ENCODE measurements at regions not wholly inside any gene's neighbourhood (a gene's known extent, or its start where the extent isn't known, plus 50 kb on each side); places are given as distances from the start of the nearest gene placed in this dataset.

DNA sequence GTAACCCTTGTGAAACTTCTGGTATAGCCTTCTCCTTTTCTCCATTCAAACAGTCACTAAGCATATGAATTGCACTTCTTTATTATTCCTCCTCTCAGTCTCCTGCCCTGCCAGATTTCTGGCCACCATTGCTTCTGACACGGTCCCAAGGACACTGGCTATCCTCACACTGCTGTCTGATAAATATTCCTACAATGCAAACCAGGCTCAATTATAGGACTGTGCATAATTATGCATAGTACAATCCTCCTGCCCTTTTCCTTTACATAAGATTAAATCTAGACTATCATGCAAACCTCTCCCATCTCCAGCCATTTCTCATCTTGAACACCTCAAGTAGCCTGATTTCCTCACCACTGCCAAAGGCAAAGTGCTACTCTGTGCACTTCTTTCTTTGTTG lies 704.3 kb upstream of the ADAMTS5 start:
- ChIA-PET CTCF (no interaction called here), POLR2A (ENCODE audit: low non-redundant PET) (no interaction called here)
- no TSS peak for BruUV-seq (replicated peaks)
- H3K4me3 ChIP-seq (ENCODE audit: low read depth, low read length, poor library complexity, severe bottlenecking) = no peak overlapping the region
- no peaks in the 10 kb centered on the region for H3K4me1 ChIP-seq (ENCODE audit: insufficient read depth, low read length, poor library complexity, severe bottlenecking)
- no peak for DNase-seq (ENCODE audit: low spot score)
- no peak for TF ChIP-seq EZH2 (IDR thresholded peaks at IDR 0.05; ENCODE audit: borderline replicate concordance, low read depth, low read length, poor library complexity, severe bottlenecking)
- TF ChIP-seq, protein P1, sequence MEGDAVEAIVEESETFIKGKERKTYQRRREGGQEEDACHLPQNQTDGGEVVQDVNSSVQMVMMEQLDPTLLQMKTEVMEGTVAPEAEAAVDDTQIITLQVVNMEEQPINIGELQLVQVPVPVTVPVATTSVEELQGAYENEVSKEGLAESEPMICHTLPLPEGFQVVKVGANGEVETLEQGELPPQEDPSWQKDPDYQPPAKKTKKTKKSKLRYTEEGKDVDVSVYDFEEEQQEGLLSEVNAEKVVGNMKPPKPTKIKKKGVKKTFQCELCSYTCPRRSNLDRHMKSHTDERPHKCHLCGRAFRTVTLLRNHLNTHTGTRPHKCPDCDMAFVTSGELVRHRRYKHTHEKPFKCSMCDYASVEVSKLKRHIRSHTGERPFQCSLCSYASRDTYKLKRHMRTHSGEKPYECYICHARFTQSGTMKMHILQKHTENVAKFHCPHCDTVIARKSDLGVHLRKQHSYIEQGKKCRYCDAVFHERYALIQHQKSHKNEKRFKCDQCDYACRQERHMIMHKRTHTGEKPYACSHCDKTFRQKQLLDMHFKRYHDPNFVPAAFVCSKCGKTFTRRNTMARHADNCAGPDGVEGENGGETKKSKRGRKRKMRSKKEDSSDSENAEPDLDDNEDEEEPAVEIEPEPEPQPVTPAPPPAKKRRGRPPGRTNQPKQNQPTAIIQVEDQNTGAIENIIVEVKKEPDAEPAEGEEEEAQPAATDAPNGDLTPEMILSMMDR (conservative IDR thresholded peaks at IDR 0.05; ENCODE audit: low read depth, low read length) = no peak
- no peaks in the 10 kb centered on the region for H3K27me3 ChIP-seq (replicated peaks; ENCODE audit: insufficient read depth, low read depth, low read length, poor library complexity)
- H3K27ac ChIP-seq (ENCODE audit: low read depth, low read length, poor library complexity, severe bottlenecking) = no peak overlapping the region
- no peaks in the 10 kb centered on the region for H3K9me3 ChIP-seq (ENCODE audit: low read depth, low read length, poor library complexity, severe bottlenecking)
- intact Hi-C loops (cut with micrococcal nuclease; ENCODE audit: unreplicated experiment) = no loop called here
- H3K36me3 ChIP-seq (ENCODE audit: insufficient read depth, low read length, poor library complexity, severe bottlenecking) = no peaks in the 10 kb centered on the region

DNA sequence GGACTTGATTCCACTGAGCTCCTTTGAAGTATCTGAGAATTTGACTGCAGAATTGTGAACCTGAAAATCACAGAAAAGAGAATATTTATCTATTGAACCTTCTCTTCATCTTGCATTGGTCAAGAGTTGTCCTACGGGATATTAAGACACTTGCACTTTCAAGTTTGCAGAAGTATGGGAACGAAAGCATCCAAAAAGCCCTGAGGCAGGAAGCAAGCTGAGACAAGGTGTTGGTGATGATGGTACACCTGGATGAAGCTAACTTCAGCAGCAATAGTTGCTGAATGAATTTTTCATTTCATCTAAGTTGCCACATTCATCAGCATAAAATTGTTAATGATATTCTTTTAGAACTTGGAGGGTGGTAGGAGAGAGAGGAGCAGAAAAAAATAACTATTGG lies 686.6 kb upstream of the ADAMTS5 start:
- Histone ChIP-seq H3K27ac (ENCODE audit: low read depth, low read length, poor library complexity, severe bottlenecking) (no peak overlapping the region), H3K4me1 (ENCODE audit: insufficient read depth, low read length, poor library complexity, severe bottlenecking) (no peaks in the 10 kb centered on the region), H3K36me3 (ENCODE audit: insufficient read depth, low read length, poor library complexity, severe bottlenecking) (no peaks in the 10 kb centered on the region), H3K27me3 (replicated peaks; ENCODE audit: insufficient read depth, low read depth, low read length, poor library complexity) (no peaks in the 10 kb centered on the region), H3K4me3 (ENCODE audit: low read depth, low read length, poor library complexity, severe bottlenecking) (no peak overlapping the region), H3K9me3 (ENCODE audit: low read depth, low read length, poor library complexity, severe bottlenecking) (peaks cover 4% of the 10 kb centered on the region)
- no TSS peak for BruUV-seq (replicated peaks)
- TF ChIP-seq, protein P1 (conservative IDR thresholded peaks at IDR 0.05; ENCODE audit: low read depth, low read length) = no peak
- no peak for TF ChIP-seq EZH2 (IDR thresholded peaks at IDR 0.05; ENCODE audit: borderline replicate concordance, low read depth, low read length, poor library complexity, severe bottlenecking)
- DNase-seq (ENCODE audit: low spot score) = no peak
- ChIA-PET POLR2A (ENCODE audit: low non-redundant PET) (no interaction called here), CTCF (no interaction called here)
- intact Hi-C loops (cut with micrococcal nuclease; ENCODE audit: unreplicated experiment) = no loop called here

DNA sequence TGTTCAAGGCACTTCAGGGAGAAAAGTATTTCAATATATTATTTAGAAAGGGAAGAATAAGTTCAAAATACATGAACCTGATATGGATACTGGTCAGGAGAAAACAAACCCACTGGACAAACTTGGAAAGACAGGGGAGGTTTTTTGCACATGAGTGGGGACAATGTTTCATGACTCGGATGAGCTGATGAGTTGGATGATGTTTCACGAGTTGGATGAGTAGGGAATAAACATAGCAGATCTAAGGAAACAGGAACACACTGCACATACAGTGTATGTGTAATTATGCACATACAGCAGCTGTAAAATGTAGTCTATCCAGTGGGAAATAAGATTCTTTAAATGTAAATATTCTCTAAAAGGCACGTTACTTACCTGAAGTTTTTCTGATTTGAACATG lies 682.9 kb upstream of the ADAMTS5 start:
- no peak for DNase-seq (ENCODE audit: low spot score)
- intact Hi-C loops (cut with micrococcal nuclease; ENCODE audit: unreplicated experiment) = no loop called here
- Histone ChIP-seq H3K4me1 (ENCODE audit: insufficient read depth, low read length, poor library complexity, severe bottlenecking) (no peaks in the 10 kb centered on the region), H3K4me3 (ENCODE audit: low read depth, low read length, poor library complexity, severe bottlenecking) (no peak overlapping the region), H3K27me3 (replicated peaks; ENCODE audit: insufficient read depth, low read depth, low read length, poor library complexity) (no peaks in the 10 kb centered on the region), H3K36me3 (ENCODE audit: insufficient read depth, low read length, poor library complexity, severe bottlenecking) (no peaks in the 10 kb centered on the region), H3K9me3 (ENCODE audit: low read depth, low read length, poor library complexity, severe bottlenecking) (peaks cover 9% of the 10 kb centered on the region), H3K27ac (ENCODE audit: low read depth, low read length, poor library complexity, severe bottlenecking) (no peak overlapping the region)
- no TSS peak for BruUV-seq (replicated peaks)
- no peak for TF ChIP-seq EZH2 (IDR thresholded peaks at IDR 0.05; ENCODE audit: borderline replicate concordance, low read depth, low read length, poor library complexity, severe bottlenecking)
- TF ChIP-seq, protein P1 (conservative IDR thresholded peaks at IDR 0.05; ENCODE audit: low read depth, low read length) = no peak
- ChIA-PET POLR2A (ENCODE audit: low non-redundant PET) (no interaction called here), CTCF (no interaction called here)

All from A673 (cell line).